HG03469 (cell line): ENCODE measurements at regions not wholly inside any gene's neighbourhood (a gene's known extent, or its start where the extent isn't known, plus 50 kb on each side); places are given as distances from the start of the nearest gene placed in this dataset.
A peak's percentile ranks its signal among the peaks of the same experiment; 100 is the strongest.

Experiments
- ATAC-seq: cut with Tn5 transposase; IDR thresholded peaks from one replicate; pipeline ENCODE4 v1.9.1; 2021; ENCODE audit warnings: mild to moderate bottlenecking, moderate library complexity, moderate number of reproducible peaks; ENCODE audit not compliant: unreplicated experiment

- no peak for ATAC-seq
These were observed 259.8 kb downstream of the C16orf95 start for GRCh38 chr16:87057211-87057881.

- no peak for ATAC-seq
These were observed 259.1 kb downstream of the C16orf95 start for GRCh38 chr16:87057951-87058560.

DNA sequence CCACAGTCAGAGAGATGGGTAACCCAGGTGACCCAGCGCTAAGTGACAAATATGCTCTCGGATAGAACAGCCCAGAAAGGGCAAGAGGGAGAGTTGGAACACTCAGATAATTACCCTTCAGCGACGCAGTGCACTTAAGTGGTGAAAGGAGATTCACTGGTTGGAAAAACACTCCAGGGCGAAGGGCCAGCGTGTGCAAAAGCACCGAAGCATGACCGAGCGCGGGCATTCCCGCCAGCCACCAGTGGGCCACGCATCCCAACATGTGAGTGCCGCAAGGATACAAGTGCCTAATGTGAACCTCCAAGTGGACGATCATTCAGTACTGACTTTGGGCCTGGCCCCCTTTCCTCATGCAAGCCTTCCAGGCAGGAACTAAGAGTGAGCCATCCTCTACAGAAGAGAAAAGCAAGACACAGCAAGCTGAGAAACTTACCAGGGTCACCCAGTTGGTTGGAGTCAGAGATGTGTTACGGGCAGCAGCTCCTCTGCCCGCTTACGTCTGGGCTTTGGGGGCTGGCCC is 258.4 kb downstream of the C16orf95 start:
- ATAC-seq: no peak

GRCh38 chr16:87060034-87060986 is 256.9 kb downstream of the C16orf95 start:
- no peak for ATAC-seq

GRCh38 chr16:87061243-87061920 is 255.8 kb downstream of the C16orf95 start:
- ATAC-seq: no peak

GRCh38 chr16:87062569-87063442 is 254.4 kb downstream of the C16orf95 start:
- no peak for ATAC-seq

DNA sequence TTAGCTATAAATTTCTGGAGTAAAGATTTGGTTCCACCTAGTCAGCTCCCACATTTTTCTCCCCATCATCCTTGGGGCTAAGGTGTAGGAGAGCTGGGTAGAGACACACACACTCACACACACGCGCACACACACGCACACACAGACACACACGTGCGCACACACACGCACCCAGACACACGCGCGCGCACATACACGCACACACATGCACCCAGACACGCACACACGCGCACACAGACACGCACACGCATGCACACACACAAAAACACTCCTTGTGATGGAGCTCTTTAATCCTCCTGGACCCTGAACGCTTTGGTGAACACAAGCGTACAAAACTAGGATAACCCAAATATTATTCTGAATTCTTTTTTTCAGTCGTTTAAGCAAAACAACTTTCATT is 253.6 kb downstream of the C16orf95 start:
- no peak for ATAC-seq

GRCh38 chr16:87064731-87065445 is 252.3 kb downstream of the C16orf95 start:
- ATAC-seq: no peak

DNA sequence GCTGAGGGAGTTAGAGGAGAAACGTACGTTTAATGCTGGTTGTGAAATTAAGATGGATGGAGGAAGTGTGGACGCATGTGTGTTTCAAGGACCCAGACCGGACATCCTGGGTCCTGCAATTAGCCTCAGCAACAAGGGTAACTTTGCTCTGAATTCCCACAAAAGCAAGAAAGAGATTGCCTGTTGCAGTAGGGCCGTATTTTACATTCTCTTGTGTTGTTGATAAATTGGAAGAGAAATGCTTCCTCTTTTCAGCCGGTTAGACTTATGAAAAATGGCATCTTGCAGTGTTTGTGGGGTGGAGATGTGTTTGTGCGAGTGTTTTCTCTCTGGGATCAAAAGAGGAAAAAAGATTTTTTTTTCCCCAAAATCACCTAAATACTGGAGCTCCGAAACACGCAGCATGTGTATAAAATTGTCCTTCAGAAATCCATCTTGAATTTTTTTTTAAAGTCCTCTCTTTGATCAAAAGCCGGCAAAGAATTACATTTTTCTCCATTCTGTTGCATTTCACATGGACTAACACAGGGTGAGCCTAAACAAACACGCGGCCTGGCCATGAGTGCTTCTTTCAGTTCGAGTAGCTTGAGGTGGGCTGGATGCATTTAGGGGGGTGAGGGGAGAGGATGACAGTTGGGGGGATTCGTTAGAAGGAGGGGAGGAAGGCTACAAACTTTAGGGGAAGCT is 251.6 kb downstream of the C16orf95 start:
- ATAC-seq: no peak

GRCh38 chr16:87066133-87067002 is 250.8 kb downstream of the C16orf95 start:
- ATAC-seq: no peak

DNA sequence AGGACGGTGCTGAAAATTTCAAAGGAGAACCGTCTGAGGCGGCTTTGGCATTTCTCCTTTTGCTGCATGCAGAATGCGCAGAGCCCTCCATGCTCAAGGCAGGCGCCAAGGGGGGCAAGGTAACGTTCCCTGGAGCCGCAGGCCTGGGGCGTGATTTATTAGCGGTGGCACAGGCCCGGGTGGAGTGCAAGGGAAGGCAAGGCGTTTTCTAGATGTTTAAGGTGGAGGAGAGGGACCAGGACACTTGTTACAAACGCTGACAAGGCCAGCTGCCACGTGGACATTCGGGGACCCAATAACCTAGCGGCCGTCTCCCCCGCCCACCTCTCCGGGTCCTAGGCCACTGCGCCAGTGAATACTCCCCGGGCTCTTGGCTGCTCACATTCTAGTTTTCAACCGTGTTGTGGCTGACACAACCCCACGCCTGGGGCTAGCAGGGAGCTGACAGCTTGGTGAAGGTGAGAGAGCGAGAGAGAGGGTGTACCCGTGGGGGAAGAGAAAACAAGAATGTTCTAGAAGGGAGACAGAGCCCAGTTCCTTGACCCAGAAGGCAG is 250.1 kb downstream of the C16orf95 start:
- no peak for ATAC-seq

DNA sequence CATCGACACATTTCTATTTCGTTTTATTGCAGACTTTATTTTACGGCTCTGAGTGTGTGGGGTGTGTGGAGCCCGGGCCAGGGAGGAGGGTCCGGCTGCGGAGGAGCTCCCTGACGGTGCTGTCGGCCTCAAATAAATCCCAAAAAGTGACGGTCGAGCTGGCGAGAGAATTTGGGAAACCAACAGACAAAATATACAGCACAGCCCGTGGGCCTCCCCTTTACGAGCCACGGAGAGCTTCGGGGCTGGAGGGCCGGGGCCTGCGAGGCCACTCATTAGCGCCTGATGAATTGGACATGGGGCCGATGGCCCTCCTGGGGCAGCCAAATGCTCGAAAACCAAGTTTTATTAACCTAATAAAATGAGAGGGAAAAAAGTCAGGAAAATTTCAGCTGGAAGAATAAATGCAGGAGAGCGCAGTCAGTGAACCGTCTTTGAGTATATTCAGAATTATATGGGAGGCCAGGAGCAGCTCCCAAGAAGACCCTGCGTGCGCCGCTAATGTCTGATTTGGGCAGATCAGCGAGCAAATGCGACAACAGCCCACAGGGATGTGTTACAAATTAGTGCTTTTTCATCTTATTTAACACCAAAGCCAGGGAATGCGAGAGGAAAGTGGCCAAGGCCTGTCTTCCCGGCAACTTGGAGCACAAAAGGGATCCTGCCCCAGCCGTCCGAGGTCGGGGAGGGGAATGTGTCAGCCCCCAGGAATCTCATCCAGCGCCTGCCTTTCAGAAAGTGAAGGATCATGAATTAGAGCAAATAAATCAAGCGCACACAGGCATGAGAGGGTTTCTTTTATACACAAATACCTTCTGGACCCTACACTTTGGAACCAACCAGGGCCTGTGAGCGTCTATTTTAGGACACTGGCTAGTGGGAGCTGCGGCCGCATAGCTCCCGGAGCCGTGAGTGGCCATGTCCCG is 249.1 kb downstream of the C16orf95 start:
- ATAC-seq: no peak

GRCh38 chr16:87068762-87069150 is 248.4 kb downstream of the C16orf95 start:
- no peak for ATAC-seq

GRCh38 chr16:87070657-87071056 is 246.5 kb downstream of the C16orf95 start:
- no peak for ATAC-seq

- ATAC-seq: no peak
These were observed 245.1 kb downstream of the C16orf95 start for GRCh38 chr16:87072101-87072500.

GRCh38 chr16:87074641-87075318 is 242.4 kb downstream of the C16orf95 start:
- ATAC-seq: peak; percentile 54
